ENCODE measurements at regions not wholly inside any gene's neighbourhood (a gene's known extent, or its start where the extent isn't known, plus 50 kb on each side); places are given as distances from the start of the nearest gene placed in this dataset.

DNA sequence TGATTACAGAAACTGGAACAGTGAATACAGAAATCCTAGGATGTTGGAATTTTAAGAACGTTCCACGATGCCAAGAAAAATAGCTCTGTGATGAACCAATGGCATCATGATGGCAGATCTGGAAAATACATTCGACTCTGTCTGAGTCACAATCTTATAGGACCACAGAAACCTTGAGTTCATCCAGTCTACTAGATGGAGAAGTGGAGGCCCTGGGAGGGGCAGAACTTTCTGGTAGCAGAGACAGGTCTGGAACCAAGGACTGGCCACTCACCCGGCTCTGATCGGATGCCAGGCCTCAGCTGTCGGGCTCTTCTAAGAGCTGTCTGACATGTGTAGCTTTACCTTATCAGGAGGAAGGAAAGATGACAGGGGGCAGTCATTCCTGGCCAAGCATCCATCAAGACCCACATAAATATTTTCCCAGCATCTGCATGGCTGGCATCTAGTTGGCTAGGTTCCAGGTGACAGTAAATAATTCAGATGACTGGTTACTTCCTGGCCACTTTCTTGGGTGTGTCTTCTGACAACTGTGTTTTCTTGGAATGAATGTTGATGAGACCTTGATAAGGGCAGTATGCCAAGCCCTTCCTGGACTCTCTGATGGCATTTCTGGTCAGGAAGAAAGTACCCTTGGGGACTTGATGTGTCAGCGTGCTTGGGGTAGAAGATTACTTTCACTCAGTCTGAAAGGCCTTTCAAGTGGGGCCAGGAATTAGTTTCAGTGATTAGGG lies 72.6 kb upstream of the TRABD2B start:
- TF ChIP-seq FOXP2 (optimal IDR thresholded peaks at IDR 0.05; ENCODE audit: control extremely low read depth, extremely low read length, insufficient read depth) (no peak), EZH2 (IDR thresholded peaks at IDR 0.05) (no peak), POLR2AphosphoS5 (IDR thresholded peaks at IDR 0.05; ENCODE audit: borderline replicate concordance, low read depth, low read length) (no peak)

All from SK-N-MC (cell line).